ENCODE measurements at regions not wholly inside any gene's neighbourhood (a gene's known extent, or its start where the extent isn't known, plus 50 kb on each side); places are given as distances from the start of the nearest gene placed in this dataset. TPM values are rescaled to one million over a fixed set of nuclear protein-coding genes. Genes with fewer than 3 reads are reported as not detected.
A peak's percentile ranks its signal among the peaks of the same experiment; 100 is the strongest.

- Histone ChIP-seq H3K27me3 (replicated peaks; ENCODE audit: insufficient read depth) (no peaks in the 10 kb centered on the region), H3K9me3 (ENCODE audit: low read depth) (no peaks in the 10 kb centered on the region), H3K9me2 (ENCODE audit: insufficient read depth) (no peaks in the 10 kb centered on the region), H2AFZ (no peak overlapping the region), H3K36me3 (ENCODE audit: low read depth) (no peaks in the 10 kb centered on the region), H3K9ac (no peak overlapping the region), H3K79me2 (ENCODE audit: insufficient read depth) (no peaks in the 10 kb centered on the region), H3K4me3 (no peak overlapping the region), H4K20me1 (ENCODE audit: insufficient read depth) (no peaks in the 10 kb centered on the region), H3F3A (ENCODE audit: insufficient read depth) (peaks cover 17% of the 10 kb centered on the region; the same call in 1 of the 2 replicates), H3K4me2 (ENCODE audit: unreplicated experiment) (no peak overlapping the region), H3K4me1 (ENCODE audit: insufficient read depth) (peaks cover 11% of the 10 kb centered on the region), H3K27ac (no peak overlapping the region)
- TF ChIP-seq EZH2 (IDR thresholded peaks at IDR 0.05; ENCODE audit: insufficient read depth, poor library complexity, severe bottlenecking) (no peak), EZH2phosphoT487 (IDR thresholded peaks at IDR 0.05; ENCODE audit: insufficient read depth, low read depth) (no peak)
- peak; percentile 1 for DNase-seq
- 86 to 87% methylated on average over 7 of the region's 7 CpGs for WGBS, 2 experiments (ENCODE audit: low coverage in 1 of 2, low lambda C conversion rate in 2 of 2, missing lambda C conversion rate in 2 of 2)
- in situ Hi-C loops (cut with MboI): no loop called here
Observed at GRCh38 chr1:192954705-192955265, 104.4 kb downstream of the UCHL5 start.

GRCh38 chr1:192958350-192958749, 100.8 kb downstream of the UCHL5 start:
- H3K4me1 ChIP-seq (ENCODE audit: insufficient read depth): no peaks in the 10 kb centered on the region
- H3K27me3 ChIP-seq (replicated peaks; ENCODE audit: insufficient read depth): no peaks in the 10 kb centered on the region
- no peak overlapping the region for H3K4me3 ChIP-seq
- TF ChIP-seq EZH2phosphoT487 (IDR thresholded peaks at IDR 0.05; ENCODE audit: insufficient read depth, low read depth) (no peak), EZH2 (IDR thresholded peaks at IDR 0.05; ENCODE audit: insufficient read depth, poor library complexity, severe bottlenecking) (no peak)
- no peaks in the 10 kb centered on the region for H3K9me3 ChIP-seq (ENCODE audit: low read depth)
- no peaks in the 10 kb centered on the region for H3K9me2 ChIP-seq (ENCODE audit: insufficient read depth)
- in situ Hi-C loops (cut with MboI): no loop called here
- no peaks in the 10 kb centered on the region for H3K36me3 ChIP-seq (ENCODE audit: low read depth)
- no peak overlapping the region for H3K27ac ChIP-seq
- DNase-seq: no peak
- no peaks in the 10 kb centered on the region for H3K79me2 ChIP-seq (ENCODE audit: insufficient read depth)
- no peak overlapping the region for H3K9ac ChIP-seq
- no peak overlapping the region for H2AFZ ChIP-seq
- no peak overlapping the region for H3K4me2 ChIP-seq (ENCODE audit: unreplicated experiment)
- no peaks in the 10 kb centered on the region for H4K20me1 ChIP-seq (ENCODE audit: insufficient read depth)
- no peaks in the 10 kb centered on the region for H3F3A ChIP-seq (ENCODE audit: insufficient read depth)

GRCh38 chr1:192958871-192959270, 100.3 kb downstream of the UCHL5 start:
- Histone ChIP-seq H3K9me3 (ENCODE audit: low read depth) (no peaks in the 10 kb centered on the region), H3K27ac (no peak overlapping the region), H3K27me3 (replicated peaks; ENCODE audit: insufficient read depth) (no peaks in the 10 kb centered on the region), H3K9ac (no peak overlapping the region), H3K9me2 (ENCODE audit: insufficient read depth) (no peaks in the 10 kb centered on the region), H4K20me1 (ENCODE audit: insufficient read depth) (no peaks in the 10 kb centered on the region), H3K79me2 (ENCODE audit: insufficient read depth) (no peaks in the 10 kb centered on the region), H3K4me1 (ENCODE audit: insufficient read depth) (no peaks in the 10 kb centered on the region), H3K36me3 (ENCODE audit: low read depth) (no peaks in the 10 kb centered on the region), H3K4me3 (no peak overlapping the region), H2AFZ (no peak overlapping the region), H3K4me2 (ENCODE audit: unreplicated experiment) (no peak overlapping the region), H3F3A (ENCODE audit: insufficient read depth) (no peaks in the 10 kb centered on the region)
- TF ChIP-seq EZH2phosphoT487 (IDR thresholded peaks at IDR 0.05; ENCODE audit: insufficient read depth, low read depth): no peak
- TF ChIP-seq EZH2 (IDR thresholded peaks at IDR 0.05; ENCODE audit: insufficient read depth, poor library complexity, severe bottlenecking): no peak
- DNase-seq: peak; percentile 77
- in situ Hi-C loops (cut with MboI): no loop called here

- Histone ChIP-seq H3K9me2 (ENCODE audit: insufficient read depth) (no peaks in the 10 kb centered on the region), H3K36me3 (ENCODE audit: low read depth) (no peaks in the 10 kb centered on the region), H3K27ac (no peak overlapping the region), H2AFZ (no peak overlapping the region), H3K9ac (no peak overlapping the region), H3K9me3 (ENCODE audit: low read depth) (no peaks in the 10 kb centered on the region), H3K4me3 (no peak overlapping the region), H3K79me2 (ENCODE audit: insufficient read depth) (no peaks in the 10 kb centered on the region), H3K4me1 (ENCODE audit: insufficient read depth) (no peaks in the 10 kb centered on the region), H3F3A (ENCODE audit: insufficient read depth) (no peaks in the 10 kb centered on the region), H3K27me3 (replicated peaks; ENCODE audit: insufficient read depth) (no peaks in the 10 kb centered on the region), H3K4me2 (ENCODE audit: unreplicated experiment) (no peak overlapping the region), H4K20me1 (ENCODE audit: insufficient read depth) (no peaks in the 10 kb centered on the region)
- in situ Hi-C loops (cut with MboI): no loop called here
- DNase-seq: no peak
- TF ChIP-seq EZH2 (IDR thresholded peaks at IDR 0.05; ENCODE audit: insufficient read depth, poor library complexity, severe bottlenecking) (no peak), EZH2phosphoT487 (IDR thresholded peaks at IDR 0.05; ENCODE audit: insufficient read depth, low read depth) (no peak)
Observed at GRCh38 chr1:192959657-192960186, 99.4 kb downstream of the UCHL5 start.

Small RNAs in the stretch of these regions (small RNA-seq; reads per million reads assigned to genes)
- not detected for gene RN7SKP126 (ENCODE audit: low read depth, low replicate concordance)

Data from GM23248 (cell line).